Aorta (tissue), 5 donors: ENCODE measurements at regions not wholly inside any gene's neighbourhood (a gene's known extent, or its start where the extent isn't known, plus 50 kb on each side); places are given as distances from the start of the nearest gene placed in this dataset.

ENCODE experiments used
- ATAC-seq: fragments of 200-7000 bp; cut with Tn5 transposase; one replicate; pipeline ENCODE4 v1.9.1; 2022; ENCODE audit warnings: moderate library complexity; ENCODE audit not compliant: low FRiP score
- DNase-seq, 2 donors: peaks; one replicate each; pipeline ENCODE4 v3.0.0-alpha.2; 2020
- H3K27ac ChIP-seq, 2 donors: one replicate each; pipeline ENCODE4 v1.5.1; 2013; ENCODE audit warnings: low read length in 2 of 2, mild to moderate bottlenecking in 2 of 2, moderate library complexity in 2 of 2, control low read depth in 1 of 2, inconsistent platforms in 1 of 2, low read depth in 1 of 2
- H3K27me3 ChIP-seq, 2 donors: one replicate each; pipeline ENCODE4 v1.6.1; 2013; ENCODE audit warnings: control low read depth in 1 of 2, low read length in 1 of 2, mild to moderate bottlenecking in 1 of 2, moderate library complexity in 1 of 2; ENCODE audit not compliant: insufficient read depth in 2 of 2, control insufficient read depth in 1 of 2
- H3K36me3 ChIP-seq, 2 donors: one replicate each; pipeline ENCODE4 v1.6.1; 2013; ENCODE audit warnings: control low read depth in 1 of 2, low read length in 1 of 2, mild to moderate bottlenecking in 1 of 2; ENCODE audit not compliant: insufficient read depth in 2 of 2, control insufficient read depth in 1 of 2
- H3K4me1 ChIP-seq, 2 donors: one replicate each; pipeline ENCODE4 v1.6.1; 2013; ENCODE audit warnings: low read length in 2 of 2, control low read depth in 1 of 2, mild to moderate bottlenecking in 1 of 2, moderate library complexity in 1 of 2; ENCODE audit not compliant: insufficient read depth in 2 of 2, control insufficient read depth in 1 of 2
- H3K4me3 ChIP-seq, 2 donors: one replicate each; pipeline ENCODE4 v1.5.1; 2013; ENCODE audit warnings: low read length in 2 of 2, control low read depth in 1 of 2, mild to moderate bottlenecking in 1 of 2
- H3K9me3 ChIP-seq: one replicate; pipeline ENCODE4 v1.6.1; 2013; ENCODE audit warnings: mild to moderate bottlenecking, low read length; ENCODE audit not compliant: control insufficient read depth
- WGBS, 2 donors: extraction: QIAGEN DNeasy Blood & Tissue Kit; methylation state at CpG; one replicate each; pipeline ENCODE4 v1.1.7; 2013; 5-methylcytosine and 5-hydroxymethylcytosine counted together
- intact Hi-C, 2 donors: fragments of 100-400 bp; cut with DNase I; formaldehyde crosslinking; loops; one replicate each; pipeline versions ENCODE4 v1.14.2 to v1.15.0; 2022
- donor health status: healthy with polysubstance abuse.
- donor health status: Bipolar disorder and iron deficiency.
- donor health status: DM: no; HTN: no; CAD: no.
- donor health status: DM: no; HTN: no; CAD: no.
- donor health status: DM: yes; HTN: yes; CAD: no.

DNA sequence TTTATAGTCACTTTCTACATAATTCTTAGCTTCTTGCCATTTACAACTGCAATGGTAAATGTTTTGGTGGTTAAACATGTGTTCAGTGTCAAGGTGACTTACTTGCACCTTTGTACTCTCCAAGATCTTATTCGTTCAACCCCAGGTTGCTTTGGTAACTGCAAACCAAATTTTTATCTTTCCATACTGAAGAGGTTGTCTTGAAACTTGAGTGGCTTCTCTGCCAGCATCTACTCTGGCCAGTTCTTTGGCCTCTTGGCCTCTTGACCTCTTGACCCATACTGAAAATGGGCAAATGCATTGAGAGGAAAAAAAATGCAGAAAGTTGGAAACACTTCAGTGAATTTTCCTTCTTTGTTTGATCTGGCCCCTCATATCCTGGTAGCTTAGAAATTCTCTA is 88.0 kb upstream of the LRRC7 start:
- no peaks in the 10 kb centered on the region for H3K36me3 ChIP-seq
- DNase-seq (no peak), ATAC-seq (no peak)
- no peaks in the 10 kb centered on the region for H3K9me3 ChIP-seq
- WGBS, 2 donors: 50 to 53% methylated on average over 1 of the region's 1 CpG
- H3K27me3 ChIP-seq: no peaks in the 10 kb centered on the region
- H3K4me3 ChIP-seq: no peak overlapping the region
- H3K27ac ChIP-seq: no peak overlapping the region
- intact Hi-C loops: no loop called here
- H3K4me1 ChIP-seq: no peaks in the 10 kb centered on the region

DNA sequence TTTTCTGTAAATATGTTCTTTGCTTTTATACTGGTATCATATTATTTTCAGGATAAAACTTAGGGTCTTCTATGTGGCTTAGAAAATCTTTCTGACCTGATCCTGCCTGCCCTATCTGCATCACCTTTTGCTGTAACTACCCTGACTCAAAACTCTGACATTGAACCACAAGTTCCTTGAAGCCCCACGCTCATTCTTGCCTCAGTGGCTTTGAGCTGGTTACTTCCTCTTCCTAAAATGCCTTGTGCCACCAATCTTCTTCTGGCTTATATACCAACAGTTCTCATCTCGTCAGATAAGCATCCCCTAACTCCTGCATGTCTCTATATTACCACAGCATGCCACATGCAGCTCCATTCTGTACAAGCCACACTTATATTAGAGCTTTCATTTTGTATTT is 84.5 kb upstream of the LRRC7 start:
- intact Hi-C loops: no loop called here
- Histone ChIP-seq H3K9me3 (no peaks in the 10 kb centered on the region), H3K27me3 (no peaks in the 10 kb centered on the region), H3K4me3 (no peak overlapping the region), H3K36me3 (no peaks in the 10 kb centered on the region), H3K4me1 (no peaks in the 10 kb centered on the region), H3K27ac (no peak overlapping the region)
- ATAC-seq: no peak
- DNase-seq: no peak
- 56 to 60% methylated on average over 2 of the region's 2 CpGs for WGBS, 2 donors

DNA sequence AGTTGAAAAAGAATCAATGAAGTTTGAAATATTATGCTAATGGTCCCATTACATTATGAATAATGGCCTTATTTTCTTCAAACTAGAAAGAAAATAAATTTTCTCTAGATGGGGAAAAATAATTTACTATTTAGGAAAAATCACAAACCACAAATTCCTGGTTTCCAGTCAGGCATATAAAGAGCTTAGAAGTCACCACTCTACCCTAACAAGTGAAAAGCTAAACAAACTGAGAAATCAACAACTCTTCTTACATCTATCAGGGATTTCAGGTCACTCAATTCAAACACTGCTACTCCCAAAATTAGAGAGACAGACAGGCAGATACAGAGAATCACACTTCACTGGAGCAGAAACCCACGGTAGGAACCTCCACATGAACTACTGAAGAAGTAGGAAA is 82.1 kb upstream of the LRRC7 start:
- 61 to 84% methylated on average over 1 of the region's 1 CpG for WGBS, 2 donors
- no peak for ATAC-seq
- Histone ChIP-seq H3K36me3 (no peaks in the 10 kb centered on the region), H3K27ac (no peak overlapping the region), H3K4me1 (no peaks in the 10 kb centered on the region), H3K27me3 (no peaks in the 10 kb centered on the region), H3K9me3 (no peaks in the 10 kb centered on the region), H3K4me3 (no peak overlapping the region)
- no peak for DNase-seq
- intact Hi-C loops: no loop called here

DNA sequence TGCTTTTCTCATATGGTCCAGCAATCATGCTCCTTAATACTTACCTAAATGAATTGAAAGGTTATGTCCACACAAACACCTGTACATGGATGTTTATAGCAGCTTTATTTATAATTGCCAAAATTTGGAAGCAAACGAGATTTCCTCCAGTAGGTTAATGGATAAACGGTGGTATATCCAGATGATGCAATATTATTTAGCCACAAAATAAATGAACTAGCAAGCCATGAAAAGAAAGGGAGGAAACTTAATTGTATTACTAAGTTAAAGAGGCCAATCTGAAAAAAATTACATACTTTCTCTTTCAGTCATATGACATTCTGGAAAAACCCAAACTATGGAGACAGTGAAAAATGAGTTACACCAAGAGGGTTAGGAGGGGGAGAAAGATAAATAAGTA is 76.3 kb upstream of the LRRC7 start:
- Histone ChIP-seq H3K36me3 (no peaks in the 10 kb centered on the region), H3K4me1 (no peaks in the 10 kb centered on the region), H3K27ac (no peak overlapping the region), H3K4me3 (no peak overlapping the region), H3K27me3 (no peaks in the 10 kb centered on the region), H3K9me3 (no peaks in the 10 kb centered on the region)
- WGBS, 2 donors: 82 to 84% methylated on average over 2 of the region's 2 CpGs
- no peak for DNase-seq
- intact Hi-C loops: no loop called here
- ATAC-seq: no peak

DNA sequence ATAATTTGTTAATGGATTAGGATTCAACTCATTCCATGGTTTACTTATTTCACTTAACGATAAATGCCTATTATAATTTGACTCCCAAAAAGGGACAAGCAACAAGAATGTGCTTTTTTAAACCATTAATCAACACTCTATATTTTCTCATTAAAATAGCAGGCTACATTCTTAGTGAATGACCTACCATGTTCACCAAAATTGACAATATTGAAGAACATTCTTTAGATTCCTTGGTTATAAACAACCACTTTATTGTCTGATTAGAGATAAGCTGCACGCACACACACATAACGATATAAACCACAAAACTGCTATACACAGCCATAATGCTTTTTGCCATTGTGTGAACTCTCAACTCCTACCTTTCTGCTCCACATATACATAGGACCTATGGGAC is 75.4 kb upstream of the LRRC7 start:
- intact Hi-C loops: no loop called here
- no peak for DNase-seq
- Histone ChIP-seq H3K27me3 (no peaks in the 10 kb centered on the region), H3K4me3 (no peak overlapping the region), H3K4me1 (no peaks in the 10 kb centered on the region), H3K27ac (no peak overlapping the region), H3K9me3 (no peaks in the 10 kb centered on the region), H3K36me3 (no peaks in the 10 kb centered on the region)
- ATAC-seq: no peak
- WGBS, 2 donors: 76 to 81% methylated on average over 3 of the region's 3 CpGs

DNA sequence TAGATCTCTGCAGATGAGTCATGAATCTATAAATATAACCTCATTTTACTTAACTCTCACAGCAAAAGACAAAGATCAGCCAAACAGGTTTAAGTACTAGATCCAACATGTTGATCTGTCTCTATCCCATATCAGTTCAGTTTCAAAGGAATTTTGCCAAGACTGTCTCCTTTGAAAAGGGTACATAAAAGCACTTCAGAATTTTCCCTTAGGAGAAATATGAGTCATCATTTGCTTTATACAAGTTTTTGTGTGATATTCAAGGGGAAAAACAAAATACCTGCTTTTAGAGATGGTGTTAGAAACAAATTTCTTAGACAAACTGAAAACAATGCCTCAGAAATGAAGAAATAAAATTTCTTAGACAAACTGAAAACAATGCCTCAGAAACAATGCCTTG is 73.5 kb upstream of the LRRC7 start:
- intact Hi-C loops: no loop called here

DNA sequence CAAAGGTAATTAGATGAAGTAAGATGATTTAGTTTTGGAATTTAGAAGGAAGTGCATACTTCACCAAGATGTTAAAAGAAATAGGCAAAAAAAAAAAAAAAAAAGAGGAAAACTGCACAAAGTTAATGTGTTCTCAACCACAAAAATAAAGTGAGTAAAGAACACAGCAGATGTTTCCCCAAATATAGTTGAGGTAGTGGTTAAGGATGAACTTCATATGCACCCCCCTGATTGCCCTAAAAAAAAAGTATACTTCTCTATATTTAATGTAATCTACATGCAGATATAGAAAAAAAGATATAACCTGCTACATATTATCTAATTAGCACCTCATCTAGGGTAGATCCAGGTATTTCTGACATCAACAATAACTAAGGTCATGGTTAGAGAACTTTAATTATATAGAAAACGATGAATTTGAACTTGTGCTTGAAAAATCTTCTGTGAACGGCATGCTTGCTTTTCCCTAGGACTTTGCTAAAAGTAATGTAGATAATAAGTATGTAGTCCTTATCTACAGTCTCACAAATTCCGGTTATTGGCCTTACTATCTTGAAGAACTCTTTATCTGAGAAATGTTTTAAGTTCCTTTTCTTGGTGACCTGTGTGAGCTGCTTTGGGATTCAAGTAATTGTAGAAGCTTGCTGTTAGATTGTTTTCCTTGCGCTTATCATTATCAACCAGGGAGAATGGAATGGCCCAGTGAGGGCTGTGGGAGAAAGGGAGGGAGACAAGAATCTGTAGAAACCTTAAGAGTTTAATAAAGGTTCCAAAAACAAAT is 70.1 kb upstream of the LRRC7 start:
- H3K36me3 ChIP-seq: no peaks in the 10 kb centered on the region
- no peaks in the 10 kb centered on the region for H3K4me1 ChIP-seq
- no peak overlapping the region for H3K27ac ChIP-seq
- DNase-seq: no peak
- no peak for ATAC-seq
- H3K9me3 ChIP-seq: no peaks in the 10 kb centered on the region
- intact Hi-C loops: no loop called here
- 60 to 66% methylated on average over 4 of the region's 4 CpGs for WGBS, 2 donors
- no peaks in the 10 kb centered on the region for H3K27me3 ChIP-seq
- H3K4me3 ChIP-seq: no peak overlapping the region

More for the DNA sequence above, 73.5 kb upstream of the LRRC7 start:
- ATAC-seq (no peak), DNase-seq (no peak)
- no peaks in the 10 kb centered on the region for H3K4me1 ChIP-seq
- no peaks in the 10 kb centered on the region for H3K9me3 ChIP-seq
- no peaks in the 10 kb centered on the region for H3K27me3 ChIP-seq
- H3K36me3 ChIP-seq: no peaks in the 10 kb centered on the region
- no peak overlapping the region for H3K4me3 ChIP-seq
- no peak overlapping the region for H3K27ac ChIP-seq

DNA sequence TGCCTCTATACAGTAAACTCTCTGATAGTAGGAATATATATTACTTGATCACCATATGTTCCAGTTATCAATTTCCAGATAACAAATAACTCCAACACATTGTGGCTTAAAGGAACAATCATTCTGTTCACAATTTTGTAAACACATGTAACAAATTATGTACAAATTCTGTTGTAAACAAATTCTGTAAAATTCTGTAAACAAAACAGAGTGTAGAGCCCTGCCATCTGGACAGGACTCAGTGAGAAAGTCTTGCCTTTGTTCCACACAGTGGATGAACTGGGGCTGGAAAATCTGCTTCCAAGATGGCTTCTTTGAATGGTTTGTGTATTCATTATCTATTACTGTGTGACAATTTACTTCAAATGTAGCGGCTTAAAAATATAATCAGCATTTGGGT is 69.0 kb upstream of the LRRC7 start:
- Histone ChIP-seq H3K36me3 (no peaks in the 10 kb centered on the region), H3K27me3 (no peaks in the 10 kb centered on the region), H3K27ac (no peak overlapping the region), H3K9me3 (no peaks in the 10 kb centered on the region), H3K4me3 (no peak overlapping the region), H3K4me1 (no peaks in the 10 kb centered on the region)
- no peak for ATAC-seq
- intact Hi-C loops: no loop called here
- DNase-seq: no peak
- 97 to 98% methylated on average over 1 of the region's 1 CpG for WGBS, 2 donors

DNA sequence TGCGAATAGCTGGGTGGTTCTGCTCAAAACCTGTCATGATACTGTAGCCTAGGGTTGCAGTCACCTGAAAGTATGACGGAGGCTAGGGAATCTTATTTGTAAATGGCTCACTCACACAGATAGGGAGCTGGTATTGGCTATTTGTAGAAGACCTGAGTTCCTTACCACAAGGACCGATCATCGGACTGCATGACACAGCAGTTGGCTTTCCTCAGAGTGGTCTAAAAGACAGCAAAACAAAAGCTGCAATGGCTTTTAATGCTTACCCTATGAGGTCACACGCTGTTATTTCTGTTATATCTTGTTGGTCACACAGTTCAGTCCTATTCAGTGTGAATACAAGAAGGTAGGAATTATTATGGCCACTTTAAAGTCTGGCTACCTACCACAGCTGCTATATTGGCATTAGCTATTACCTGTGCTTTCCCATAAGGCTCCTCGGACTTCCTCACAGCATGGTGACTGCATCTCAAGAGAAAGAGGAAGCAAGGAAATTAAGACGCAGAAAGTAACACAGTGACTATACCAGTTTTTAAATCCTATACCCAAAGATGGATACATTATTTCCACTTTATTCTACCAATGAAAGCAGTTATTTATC is 68.4 kb upstream of the LRRC7 start:
- Histone ChIP-seq H3K4me1 (no peaks in the 10 kb centered on the region), H3K27ac (no peak overlapping the region), H3K9me3 (no peaks in the 10 kb centered on the region), H3K36me3 (no peaks in the 10 kb centered on the region), H3K4me3 (no peak overlapping the region), H3K27me3 (no peaks in the 10 kb centered on the region)
- intact Hi-C loops: no loop called here
- WGBS, 2 donors: 77 to 83% methylated on average over 7 of the region's 7 CpGs
- DNase-seq (no peak), ATAC-seq (no peak)
